ENCODE measurements at regions not wholly inside any gene's neighbourhood (a gene's known extent, or its start where the extent isn't known, plus 50 kb on each side); places are given as distances from the start of the nearest gene placed in this dataset.
"Not testable (repeated sequence)": the region's sequence is repeated elsewhere in the genome, so short reads cannot be mapped to it uniquely, and the experiment has no call there.

DNA sequence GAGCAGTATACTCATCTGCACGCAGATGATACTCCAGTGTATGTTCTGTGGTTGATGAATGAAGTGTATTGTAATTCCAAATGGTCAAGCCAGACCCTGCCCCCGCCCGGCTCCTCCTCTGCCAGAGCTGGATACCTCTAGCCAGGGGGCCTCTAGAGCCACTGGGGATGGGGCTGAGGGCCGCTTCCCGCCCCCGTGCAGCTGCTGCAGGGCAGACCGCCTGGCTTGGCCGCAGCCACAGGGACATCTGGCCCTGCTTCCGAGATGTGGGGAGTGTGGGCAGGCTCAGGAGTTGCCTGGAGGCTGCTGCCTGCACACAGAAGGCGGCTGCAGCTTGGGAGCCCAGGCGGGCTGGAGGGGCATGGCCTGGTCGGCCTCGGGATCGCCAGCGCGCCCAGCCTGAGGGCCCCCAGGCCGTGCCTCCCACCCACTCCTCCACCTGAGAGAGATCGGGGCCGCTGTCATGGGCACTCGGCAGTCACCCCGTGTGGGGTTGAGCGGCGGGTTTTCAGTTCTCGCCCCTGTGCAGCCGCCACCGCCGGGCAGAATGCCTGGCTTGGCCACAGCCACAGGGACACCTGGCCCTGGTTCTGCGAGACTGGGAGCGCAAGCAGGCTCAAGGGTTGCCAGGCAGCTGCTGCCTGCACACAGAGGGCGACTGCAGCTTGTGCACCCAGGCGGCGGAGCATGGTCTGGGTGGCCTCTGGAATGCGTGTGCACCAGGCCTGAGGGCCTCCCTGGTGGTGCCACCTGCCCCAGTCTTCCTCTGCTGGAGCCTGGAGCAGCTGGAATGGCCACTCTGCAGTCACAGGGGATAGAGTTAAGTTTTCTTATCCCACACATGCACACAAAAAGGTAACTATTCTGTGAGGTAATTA lies 1643.7 kb downstream of the SPATA31A7 start:
- H3K36me3 Mint-ChIP-seq (ENCODE audit: insufficient read depth in 1 of 3, low read depth in 3 of 3), result not testable (repeated sequence)
- H3K27me3 Mint-ChIP-seq (ENCODE audit: low read depth), result peaks cover 51% of the 10 kb centered on the region

DNA sequence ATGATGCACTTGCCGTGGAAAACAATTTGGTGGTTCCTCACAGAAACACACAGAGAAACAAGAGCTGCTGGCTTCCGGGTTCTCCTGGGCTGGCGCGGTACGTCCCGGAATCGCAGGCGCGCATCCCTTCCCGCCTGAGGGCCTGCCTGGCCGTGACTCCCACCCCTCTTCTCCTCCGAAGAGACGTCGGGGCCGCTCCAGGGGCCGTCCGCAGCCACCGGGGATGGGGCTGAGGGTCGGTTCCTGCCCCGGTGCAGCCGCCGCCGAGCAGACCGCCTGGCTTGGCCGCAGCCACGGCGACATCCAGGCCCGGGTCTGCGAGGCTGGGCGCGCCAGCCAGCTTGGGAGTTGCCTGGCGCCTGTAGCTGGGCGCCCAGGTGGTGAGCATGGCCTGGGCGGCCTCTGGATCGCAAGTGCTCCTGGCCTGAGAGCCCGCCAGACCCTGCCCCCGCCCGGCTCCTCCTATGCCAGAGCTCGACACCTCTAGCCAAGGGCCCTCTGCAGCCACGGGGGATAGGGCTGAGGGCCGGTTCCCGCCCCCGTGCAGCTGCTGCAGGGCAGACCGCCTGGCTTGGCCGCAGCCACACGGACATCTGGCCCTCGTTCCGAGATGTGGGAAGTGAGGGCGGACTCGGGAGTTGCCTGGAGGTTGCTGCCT lies 1647.5 kb downstream of the SPATA31A7 start:
- H3K4me3 Mint-ChIP-seq; H3K27ac ChIP-seq (ENCODE audit: insufficient read length, low read depth, low read length): not testable (repeated sequence)

More for the DNA sequence above, 1643.7 kb downstream of the SPATA31A7 start:
- not testable (repeated sequence) for H4K20me1 ChIP-seq (ENCODE audit: control insufficient read depth, insufficient read depth, insufficient read length); H3K56ac ChIP-seq (ENCODE audit: insufficient read length, low read depth, low read length); H3K79me1 ChIP-seq (ENCODE audit: insufficient read depth, low read depth, low read length, poor library complexity, severe bottlenecking); H3K27ac ChIP-seq (ENCODE audit: insufficient read length, low read depth, low read length); H3T11ph ChIP-seq (ENCODE audit: low read length); H4K5ac ChIP-seq (ENCODE audit: insufficient read length, low read depth, low read length); H4K91ac ChIP-seq (ENCODE audit: insufficient read length, low read depth, low read length); H3K4me1 ChIP-seq (ENCODE audit: insufficient read depth, low read length); H4K8ac ChIP-seq (replicated peaks; ENCODE audit: insufficient read length, low read depth, low read length); H3K9me3 Mint-ChIP-seq; H2BK20ac ChIP-seq (ENCODE audit: low read depth, low read length, poor library complexity, severe bottlenecking); H2BK12ac ChIP-seq (ENCODE audit: insufficient read length, low read depth, low read length); H3K18ac ChIP-seq (ENCODE audit: insufficient read length, low read depth, low read length); H3K4me2 ChIP-seq (ENCODE audit: insufficient read depth, insufficient read length, low read length); H2BK15ac ChIP-seq (ENCODE audit: low read depth, low read length); H3K4ac ChIP-seq (ENCODE audit: low read depth, low read length); H3K4me1 Mint-ChIP-seq; H2BK5ac ChIP-seq (ENCODE audit: insufficient read length, low read length); H3K79me2 ChIP-seq (ENCODE audit: insufficient read depth, low read length); H3K23ac ChIP-seq (ENCODE audit: insufficient read length, low read depth, low read length); H2BK120ac ChIP-seq (ENCODE audit: low read depth, low read length, poor library complexity, severe bottlenecking); H2AK5ac ChIP-seq (ENCODE audit: insufficient read length, low read length); H3K9ac ChIP-seq (ENCODE audit: extremely low read depth, insufficient read length, low read length); H3K14ac ChIP-seq (ENCODE audit: insufficient read depth, low read length); H2AFZ ChIP-seq (ENCODE audit: low read length); H3K23me2 ChIP-seq (ENCODE audit: insufficient read length, low read depth, low read length, poor library complexity, severe bottlenecking); H3K27ac Mint-ChIP-seq; H3K9me3 ChIP-seq (ENCODE audit: control insufficient read depth, low read depth, low read length); H3K4me3 Mint-ChIP-seq
- DNase-seq, result peak; percentile 44
- peaks cover 20% of the 10 kb centered on the region for H3K27me3 ChIP-seq (ENCODE audit: insufficient read depth, low read length)
- WGBS (ENCODE audit: extremely low coverage, insufficient read length, low lambda C conversion rate), result no CpG with 5 or more reads among the region's 33 CpGs

More for the DNA sequence above, 1647.5 kb downstream of the SPATA31A7 start:
- not testable (repeated sequence) for H3K27ac Mint-ChIP-seq; H3K23ac ChIP-seq (ENCODE audit: insufficient read length, low read depth, low read length); H3K56ac ChIP-seq (ENCODE audit: insufficient read length, low read depth, low read length); H3K9me3 Mint-ChIP-seq; H3K4ac ChIP-seq (ENCODE audit: low read depth, low read length); H4K8ac ChIP-seq (replicated peaks; ENCODE audit: insufficient read length, low read depth, low read length); H2BK12ac ChIP-seq (ENCODE audit: insufficient read length, low read depth, low read length); H3K14ac ChIP-seq (ENCODE audit: insufficient read depth, low read length); H3K18ac ChIP-seq (ENCODE audit: insufficient read length, low read depth, low read length); H2BK15ac ChIP-seq (ENCODE audit: low read depth, low read length); H2BK120ac ChIP-seq (ENCODE audit: low read depth, low read length, poor library complexity, severe bottlenecking); H4K20me1 ChIP-seq (ENCODE audit: control insufficient read depth, insufficient read depth, insufficient read length); H3K4me1 Mint-ChIP-seq; H3K36me3 Mint-ChIP-seq (ENCODE audit: insufficient read depth in 1 of 3, low read depth in 3 of 3); H4K91ac ChIP-seq (ENCODE audit: insufficient read length, low read depth, low read length); H3K79me1 ChIP-seq (ENCODE audit: insufficient read depth, low read depth, low read length, poor library complexity, severe bottlenecking); H3K9ac ChIP-seq (ENCODE audit: extremely low read depth, insufficient read length, low read length); H3K4me1 ChIP-seq (ENCODE audit: insufficient read depth, low read length); H2BK5ac ChIP-seq (ENCODE audit: insufficient read length, low read length); H3K23me2 ChIP-seq (ENCODE audit: insufficient read length, low read depth, low read length, poor library complexity, severe bottlenecking); H3K79me2 ChIP-seq (ENCODE audit: insufficient read depth, low read length); H2AFZ ChIP-seq (ENCODE audit: low read length); H3T11ph ChIP-seq (ENCODE audit: low read length); H2AK5ac ChIP-seq (ENCODE audit: insufficient read length, low read length); H4K5ac ChIP-seq (ENCODE audit: insufficient read length, low read depth, low read length); H3K9me3 ChIP-seq (ENCODE audit: control insufficient read depth, low read depth, low read length); H2BK20ac ChIP-seq (ENCODE audit: low read depth, low read length, poor library complexity, severe bottlenecking)
- no CpG with 5 or more reads among the region's 50 CpGs for WGBS (ENCODE audit: extremely low coverage, insufficient read length, low lambda C conversion rate)
- peaks cover 55% of the 10 kb centered on the region for H3K27me3 Mint-ChIP-seq (ENCODE audit: low read depth)
- Histone ChIP-seq H3K4me2 (ENCODE audit: insufficient read depth, insufficient read length, low read length) (peak overlapping the region; percentile 8), H3K27me3 (ENCODE audit: insufficient read depth, low read length) (peaks cover 21% of the 10 kb centered on the region)
- peak; percentile 45 for DNase-seq
